ENCODE measurements at regions not wholly inside any gene's neighbourhood (a gene's known extent, or its start where the extent isn't known, plus 50 kb on each side); places are given as distances from the start of the nearest gene placed in this dataset.

GRCh38 chr9:80883826-80884579 lies 805.3 kb downstream of the TLE1 start:
- Histone ChIP-seq H3K36me3 (ENCODE audit: control insufficient read depth, insufficient read depth, low read length) (no peaks in the 10 kb centered on the region), H3K4me3 (ENCODE audit: low read depth, low read length) (no peak overlapping the region), H3K27me3 (ENCODE audit: control insufficient read depth, insufficient read depth, low read length) (no peaks in the 10 kb centered on the region)
- TF ChIP-seq CTCF (IDR thresholded peaks at IDR 0.05; ENCODE audit: insufficient read depth, low read length, poor library complexity, severe bottlenecking), result no peak
- DNase-seq (ENCODE audit: low read depth), result no peak

- H3K4me3 ChIP-seq (ENCODE audit: low read depth, low read length), result no peak overlapping the region
- H3K36me3 ChIP-seq (ENCODE audit: control insufficient read depth, insufficient read depth, low read length), result no peaks in the 10 kb centered on the region
These were observed 805.9 kb downstream of the TLE1 start for GRCh38 chr9:80883426-80883825.

GRCh38 chr9:80881940-80882339 lies 807.4 kb downstream of the TLE1 start:
- DNase-seq (ENCODE audit: low read depth), result no peak
- no peak for TF ChIP-seq CTCF (IDR thresholded peaks at IDR 0.05; ENCODE audit: insufficient read depth, low read length, poor library complexity, severe bottlenecking)
- Histone ChIP-seq H3K27me3 (ENCODE audit: control insufficient read depth, insufficient read depth, low read length) (no peaks in the 10 kb centered on the region), H3K36me3 (ENCODE audit: control insufficient read depth, insufficient read depth, low read length) (no peaks in the 10 kb centered on the region), H3K4me3 (ENCODE audit: low read depth, low read length) (no peak overlapping the region)

More at GRCh38 chr9:80883426-80883825, 805.9 kb downstream of the TLE1 start:
- DNase-seq (ENCODE audit: low read depth), result no peak
- no peaks in the 10 kb centered on the region for H3K27me3 ChIP-seq (ENCODE audit: control insufficient read depth, insufficient read depth, low read length)
- TF ChIP-seq CTCF (IDR thresholded peaks at IDR 0.05; ENCODE audit: insufficient read depth, low read length, poor library complexity, severe bottlenecking), result no peak

- Histone ChIP-seq H3K4me3 (ENCODE audit: low read depth, low read length) (no peak overlapping the region), H3K27me3 (ENCODE audit: control insufficient read depth, insufficient read depth, low read length) (no peaks in the 10 kb centered on the region), H3K36me3 (ENCODE audit: control insufficient read depth, insufficient read depth, low read length) (no peaks in the 10 kb centered on the region)
- TF ChIP-seq CTCF (IDR thresholded peaks at IDR 0.05; ENCODE audit: insufficient read depth, low read length, poor library complexity, severe bottlenecking), result no peak
- no peak for DNase-seq (ENCODE audit: low read depth)
These were observed 808.0 kb downstream of the TLE1 start for GRCh38 chr9:80881320-80881719.

GRCh38 chr9:80878556-80878955 lies 810.8 kb downstream of the TLE1 start:
- no peak for TF ChIP-seq CTCF (IDR thresholded peaks at IDR 0.05; ENCODE audit: insufficient read depth, low read length, poor library complexity, severe bottlenecking)

GRCh38 chr9:80875947-80876346 lies 813.4 kb downstream of the TLE1 start:
- H3K27me3 ChIP-seq (ENCODE audit: control insufficient read depth, insufficient read depth, low read length), result no peaks in the 10 kb centered on the region
- TF ChIP-seq CTCF (IDR thresholded peaks at IDR 0.05; ENCODE audit: insufficient read depth, low read length, poor library complexity, severe bottlenecking), result no peak
- no peaks in the 10 kb centered on the region for H3K36me3 ChIP-seq (ENCODE audit: control insufficient read depth, insufficient read depth, low read length)
- no peak overlapping the region for H3K4me3 ChIP-seq (ENCODE audit: low read depth, low read length)
- no peak for DNase-seq (ENCODE audit: low read depth)

More at GRCh38 chr9:80878556-80878955, 810.8 kb downstream of the TLE1 start:
- Histone ChIP-seq H3K36me3 (ENCODE audit: control insufficient read depth, insufficient read depth, low read length) (no peaks in the 10 kb centered on the region), H3K4me3 (ENCODE audit: low read depth, low read length) (no peak overlapping the region), H3K27me3 (ENCODE audit: control insufficient read depth, insufficient read depth, low read length) (no peaks in the 10 kb centered on the region)
- DNase-seq (ENCODE audit: low read depth), result no peak

Data from kidney epithelial cell (primary cell).